Mesenchymal stem cell (in vitro differentiated cells and primary cell): ENCODE measurements at regions not wholly inside any gene's neighbourhood (a gene's known extent, or its start where the extent isn't known, plus 50 kb on each side); places are given as distances from the start of the nearest gene placed in this dataset.

Experiments
- DNase-seq: peaks from one replicate; pipeline ENCODE4 v3.0.0-alpha.2; 2013
- H2AFZ ChIP-seq: one replicate; pipeline ENCODE4 v1.6.1; 2013; ENCODE audit warnings: low read depth, mild to moderate bottlenecking, control low read depth, inconsistent platforms, low read length, moderate library complexity
- H2AK5ac ChIP-seq: 2 replicates; pipeline ENCODE4 v1.6.1; 2013; ENCODE audit warnings: low read length, moderate library complexity, mild to moderate bottlenecking, inconsistent platforms; ENCODE audit not compliant: severe bottlenecking
- H2BK120ac ChIP-seq: one replicate; pipeline ENCODE4 v1.6.1; 2013; ENCODE audit warnings: low read depth, mild to moderate bottlenecking, inconsistent platforms, low read length, moderate library complexity
- H2BK12ac ChIP-seq, 2 experiments: one replicate each; pipeline ENCODE4 v1.6.1; 2013; ENCODE audit warnings: inconsistent platforms in 2 of 2, low read length in 2 of 2, mild to moderate bottlenecking in 2 of 2, moderate library complexity in 2 of 2, control low read depth in 1 of 2
- H2BK15ac ChIP-seq: one replicate; pipeline ENCODE4 v1.6.1; 2013; ENCODE audit warnings: mild to moderate bottlenecking, low read depth, inconsistent platforms; ENCODE audit not compliant: poor library complexity, severe bottlenecking
- H2BK5ac ChIP-seq: 2 replicates; pipeline ENCODE4 v1.6.1; 2013; ENCODE audit warnings: low read depth, mild to moderate bottlenecking, low read length, control low read depth, inconsistent platforms; ENCODE audit not compliant: poor library complexity, severe bottlenecking
- H3K14ac ChIP-seq, 2 experiments: one replicate each; pipeline ENCODE4 v1.6.1; 2013; ENCODE audit warnings: inconsistent platforms in 2 of 2, low read length in 2 of 2, control low read depth in 1 of 2, mild to moderate bottlenecking in 1 of 2, moderate library complexity in 1 of 2
- H3K18ac ChIP-seq, 2 experiments: one replicate each; pipeline ENCODE4 v1.6.1; 2013; ENCODE audit warnings: inconsistent platforms in 2 of 2, low read length in 2 of 2, control low read depth in 1 of 2, low read depth in 1 of 2, mild to moderate bottlenecking in 1 of 2
- H3K23ac ChIP-seq, 2 experiments: one replicate each; pipeline ENCODE4 v1.6.1; 2013; ENCODE audit warnings: inconsistent platforms in 2 of 2, low read length in 2 of 2, mild to moderate bottlenecking in 2 of 2, moderate library complexity in 2 of 2, control low read depth in 1 of 2
- H3K27ac ChIP-seq: 2 replicates; pipeline ENCODE4 v1.5.1; 2013; ENCODE audit warnings: mild to moderate bottlenecking, moderate library complexity, low read length, control low read depth, inconsistent platforms; ENCODE audit not compliant: poor library complexity, severe bottlenecking
- H3K27me3 ChIP-seq, 2 experiments: 2 replicates each; pipeline versions ENCODE4 v1.6.1 to v1.7.0; 2013; ENCODE audit warnings: low read length in 2 of 2, mild to moderate bottlenecking in 2 of 2, moderate library complexity in 2 of 2, control low read depth in 1 of 2, inconsistent platforms in 1 of 2; ENCODE audit not compliant: control insufficient read depth in 1 of 2, insufficient read depth in 1 of 2
- H3K36me3 ChIP-seq, 2 experiments: 2 replicates each; pipeline versions ENCODE4 v1.6.1 to v1.7.0; 2013; ENCODE audit warnings: low read length in 2 of 2, control low read depth in 1 of 2, inconsistent platforms in 1 of 2, low read depth in 1 of 2, mild to moderate bottlenecking in 1 of 2; ENCODE audit not compliant: insufficient read depth in 2 of 2, control insufficient read depth in 1 of 2
- H3K4ac ChIP-seq, 2 experiments: one replicate each; pipeline ENCODE4 v1.6.1; 2013; ENCODE audit warnings: inconsistent platforms in 2 of 2, low read length in 2 of 2, mild to moderate bottlenecking in 2 of 2, moderate library complexity in 2 of 2, control low read depth in 1 of 2, low read depth in 1 of 2
- H3K4me1 ChIP-seq: 2 replicates; pipeline ENCODE4 v1.6.1; 2013; ENCODE audit warnings: low read depth, low read length, control low read depth; ENCODE audit not compliant: control insufficient read depth, insufficient read depth
- H3K4me2 ChIP-seq: 2 replicates; pipeline ENCODE4 v1.6.1; 2013; ENCODE audit warnings: low read length, mild to moderate bottlenecking, inconsistent platforms; ENCODE audit not compliant: poor library complexity, severe bottlenecking
- H3K4me3 ChIP-seq, 2 experiments: 2 replicates each; pipeline versions ENCODE4 v1.5.1 to v1.7.0; 2013; ENCODE audit warnings: low read length in 2 of 2, mild to moderate bottlenecking in 2 of 2, control low read depth in 1 of 2, low read depth in 1 of 2; ENCODE audit not compliant: insufficient read depth in 1 of 2
- H3K79me1 ChIP-seq: replicated peaks from 2 replicates; pipeline ENCODE4 v1.6.1; 2013; ENCODE audit warnings: mild to moderate bottlenecking, control low read depth, low read length, inconsistent platforms; ENCODE audit not compliant: poor library complexity, severe bottlenecking
- H3K9ac ChIP-seq: 2 replicates; pipeline ENCODE4 v1.7.0; 2013; ENCODE audit warnings: mild to moderate bottlenecking, low read length, moderate library complexity
- H3K9me3 ChIP-seq: 2 replicates; pipeline ENCODE4 v1.7.0; 2013; ENCODE audit warnings: mild to moderate bottlenecking, low read length; ENCODE audit not compliant: control insufficient read depth
- H4K8ac ChIP-seq: one replicate; pipeline ENCODE4 v1.6.1; 2013; ENCODE audit warnings: inconsistent platforms, mild to moderate bottlenecking, low read length, moderate library complexity
- H4K91ac ChIP-seq: one replicate; pipeline ENCODE4 v1.6.1; 2013; ENCODE audit warnings: mild to moderate bottlenecking, low read length, inconsistent platforms
- WGBS: methylation state at CpG from one replicate; pipeline ENCODE4 v1.1.7; 2013; ENCODE audit warnings: mixed read lengths; 5-methylcytosine and 5-hydroxymethylcytosine counted together

GRCh38 chr6:158909938-158910337 lies 90.1 kb downstream of the RSPH3 start:
- peaks cover 20% of the 10 kb centered on the region for H3K9me3 ChIP-seq
- WGBS = 65% methylated on average over 8 of the region's 13 CpGs
- no peaks in the 10 kb centered on the region for H3K79me1 ChIP-seq
- no peak overlapping the region for H3K9ac ChIP-seq
- no peak overlapping the region for H3K4me3 ChIP-seq
- H4K91ac ChIP-seq = no peak overlapping the region
- H2AFZ ChIP-seq = no peak overlapping the region
- no peak overlapping the region for H3K18ac ChIP-seq
- no peak overlapping the region for H3K27ac ChIP-seq
- H2AK5ac ChIP-seq = no peak overlapping the region
- no peak overlapping the region for H2BK120ac ChIP-seq
- H3K14ac ChIP-seq = no peak overlapping the region
- no peak overlapping the region for H4K8ac ChIP-seq
- peaks cover 0 to 20% of the 10 kb centered on the region in 2 experiments for H3K27me3 ChIP-seq
- H2BK15ac ChIP-seq = no peak overlapping the region
- no peak for DNase-seq
- peaks cover 2% of the 10 kb centered on the region for H3K4me1 ChIP-seq
- no peak overlapping the region for H3K4ac ChIP-seq
- H3K23ac ChIP-seq = no peak overlapping the region
- no peak overlapping the region for H3K4me2 ChIP-seq
- no peaks in the 10 kb centered on the region for H3K36me3 ChIP-seq
- no peak overlapping the region for H2BK12ac ChIP-seq
- no peak overlapping the region for H2BK5ac ChIP-seq

DNA sequence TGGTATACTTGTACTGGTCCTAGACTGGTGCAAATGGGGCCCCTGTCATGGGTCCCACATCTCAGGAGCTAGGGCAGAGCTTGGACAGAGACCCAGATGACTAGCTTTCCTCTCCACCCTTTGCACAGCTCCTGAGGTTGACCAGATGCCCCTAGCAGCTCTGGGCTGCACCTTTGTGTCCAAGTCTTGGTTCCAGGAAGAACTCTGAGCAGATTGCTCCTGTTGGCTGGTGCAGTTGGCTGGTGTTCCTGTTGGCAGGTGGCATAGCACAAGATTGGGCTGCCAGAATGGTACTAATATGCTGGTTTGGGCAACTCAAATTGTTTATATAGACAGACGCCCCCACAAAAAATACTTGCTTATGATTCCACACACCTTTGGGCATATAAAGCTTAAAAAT lies 89.4 kb upstream of the EZR start:
- Histone ChIP-seq H2AK5ac (no peak overlapping the region), H3K18ac (no peak overlapping the region), H3K4ac (no peak overlapping the region), H2BK120ac (no peak overlapping the region), H3K27ac (no peak overlapping the region), H4K91ac (no peak overlapping the region), H3K9ac (no peak overlapping the region), H3K4me3 (no peak overlapping the region), H3K36me3 (no peaks in the 10 kb centered on the region), H2AFZ (no peak overlapping the region), H3K4me2 (no peak overlapping the region), H2BK5ac (no peak overlapping the region), H2BK15ac (no peak overlapping the region), H2BK12ac (no peak overlapping the region), H3K27me3 (peaks cover 0 to 18% of the 10 kb centered on the region in 2 experiments), H4K8ac (no peak overlapping the region), H3K9me3 (peaks cover 32% of the 10 kb centered on the region), H3K4me1 (peaks cover 2% of the 10 kb centered on the region), H3K23ac (no peak overlapping the region), H3K14ac (no peak overlapping the region), H3K79me1 (no peaks in the 10 kb centered on the region)
- WGBS = 100% methylated on average over 1 of the region's 1 CpG
- DNase-seq = no peak

DNA sequence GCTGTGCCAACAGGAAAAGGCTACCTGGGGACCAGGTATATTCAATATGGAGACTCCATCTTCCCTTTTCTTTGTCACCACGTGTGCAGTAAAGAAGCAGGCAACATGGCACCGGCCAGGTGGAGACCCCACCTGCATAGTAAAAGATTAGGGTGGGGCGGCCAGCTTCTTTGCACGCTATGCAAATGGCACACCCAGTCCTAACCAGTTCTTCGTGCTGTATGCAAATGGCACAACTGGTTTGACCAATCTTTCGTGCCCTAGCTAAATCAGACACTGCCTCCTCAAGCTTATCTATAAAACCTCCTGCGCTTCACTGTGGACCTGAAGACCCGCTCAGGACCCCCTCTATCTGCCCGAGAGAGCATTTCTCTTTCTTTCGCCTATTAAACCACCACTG lies 88.8 kb upstream of the EZR start:
- Histone ChIP-seq H3K4ac (no peak overlapping the region), H4K91ac (no peak overlapping the region), H2BK120ac (no peak overlapping the region), H3K9ac (no peak overlapping the region), H2BK15ac (no peak overlapping the region), H3K18ac (no peak overlapping the region), H2AFZ (no peak overlapping the region), H3K9me3 (peaks cover 34% of the 10 kb centered on the region), H3K23ac (no peak overlapping the region), H3K4me1 (peaks cover 2% of the 10 kb centered on the region), H2BK5ac (no peak overlapping the region), H2AK5ac (no peak overlapping the region), H3K14ac (no peak overlapping the region), H3K79me1 (no peaks in the 10 kb centered on the region), H3K27me3 (peaks cover 0 to 18% of the 10 kb centered on the region in 2 experiments), H3K4me2 (no peak overlapping the region), H3K36me3 (no peaks in the 10 kb centered on the region), H3K27ac (no peak overlapping the region), H4K8ac (no peak overlapping the region), H3K4me3 (no peak overlapping the region), H2BK12ac (no peak overlapping the region)
- DNase-seq = no peak
- 83% methylated on average over 10 of the region's 10 CpGs for WGBS

- H3K4ac ChIP-seq = no peak overlapping the region
- H4K8ac ChIP-seq = no peak overlapping the region
- no peak overlapping the region for H2BK120ac ChIP-seq
- H3K14ac ChIP-seq = no peak overlapping the region
- no peak overlapping the region for H4K91ac ChIP-seq
- no peaks in the 10 kb centered on the region for H3K79me1 ChIP-seq
- H3K4me1 ChIP-seq = peaks cover 2% of the 10 kb centered on the region
- H3K4me3 ChIP-seq = no peak overlapping the region
- H2BK5ac ChIP-seq = no peak overlapping the region
- no peak overlapping the region for H2AK5ac ChIP-seq
- no peak overlapping the region for H3K4me2 ChIP-seq
- no peak overlapping the region for H3K23ac ChIP-seq
- H3K18ac ChIP-seq = no peak overlapping the region
- peaks cover 0 to 11% of the 10 kb centered on the region in 2 experiments for H3K27me3 ChIP-seq
- H3K36me3 ChIP-seq = no peaks in the 10 kb centered on the region
- H2BK15ac ChIP-seq = no peak overlapping the region
- H3K9me3 ChIP-seq = peaks cover 34% of the 10 kb centered on the region
- H3K9ac ChIP-seq = no peak overlapping the region
- H2BK12ac ChIP-seq = no peak overlapping the region
- DNase-seq = no peak
- WGBS = 98% methylated on average over 2 of the region's 4 CpGs
- no peak overlapping the region for H2AFZ ChIP-seq
- H3K27ac ChIP-seq = no peak overlapping the region
Measured at GRCh38 chr6:158906926-158907325, 87.8 kb upstream of the EZR start.
